Central memory CD8-positive, alpha-beta T cell (primary cell): ENCODE measurements at regions not wholly inside any gene's neighbourhood (a gene's known extent, or its start where the extent isn't known, plus 50 kb on each side); places are given as distances from the start of the nearest gene placed in this dataset.

Experiments used
- ATAC-seq: fragments of 150-1000 bp; cut with Tn5 transposase; replicated peaks from 2 replicates; pipeline ENCODE4 v1.10.0; 2022; ENCODE audit warnings: mild to moderate bottlenecking, moderate FRiP score, moderate number of reproducible peaks; ENCODE audit not compliant: poor library complexity, severe bottlenecking; ENCODE audit errors: extremely low read depth
- DNase-seq, 2 donors: peaks; one replicate each; pipeline ENCODE4 v3.0.0; 2021; ENCODE audit warnings: low spot score in 2 of 2
- H3K27ac Mint-ChIP-seq: one replicate; pipeline ENCODE4 v1.8.0; 2022; ENCODE audit warnings: low read depth, mild to moderate bottlenecking, moderate library complexity, mixed read lengths
- H3K27me3 Mint-ChIP-seq: one replicate; pipeline ENCODE4 v1.8.0; 2022; ENCODE audit warnings: mixed read lengths
- H3K36me3 Mint-ChIP-seq: one replicate; pipeline ENCODE4 v1.8.0; 2022; ENCODE audit warnings: mild to moderate bottlenecking, moderate library complexity, mixed read lengths; ENCODE audit not compliant: insufficient read depth
- H3K4me1 Mint-ChIP-seq: one replicate; pipeline ENCODE4 v1.8.0; 2022; ENCODE audit warnings: mixed read lengths
- H3K4me3 Mint-ChIP-seq: one replicate; pipeline ENCODE4 v1.8.0; 2022; ENCODE audit warnings: mild to moderate bottlenecking, moderate library complexity, mixed read lengths
- H3K9me3 Mint-ChIP-seq: one replicate; pipeline ENCODE4 v1.8.0; 2022; ENCODE audit warnings: mixed read lengths

DNA sequence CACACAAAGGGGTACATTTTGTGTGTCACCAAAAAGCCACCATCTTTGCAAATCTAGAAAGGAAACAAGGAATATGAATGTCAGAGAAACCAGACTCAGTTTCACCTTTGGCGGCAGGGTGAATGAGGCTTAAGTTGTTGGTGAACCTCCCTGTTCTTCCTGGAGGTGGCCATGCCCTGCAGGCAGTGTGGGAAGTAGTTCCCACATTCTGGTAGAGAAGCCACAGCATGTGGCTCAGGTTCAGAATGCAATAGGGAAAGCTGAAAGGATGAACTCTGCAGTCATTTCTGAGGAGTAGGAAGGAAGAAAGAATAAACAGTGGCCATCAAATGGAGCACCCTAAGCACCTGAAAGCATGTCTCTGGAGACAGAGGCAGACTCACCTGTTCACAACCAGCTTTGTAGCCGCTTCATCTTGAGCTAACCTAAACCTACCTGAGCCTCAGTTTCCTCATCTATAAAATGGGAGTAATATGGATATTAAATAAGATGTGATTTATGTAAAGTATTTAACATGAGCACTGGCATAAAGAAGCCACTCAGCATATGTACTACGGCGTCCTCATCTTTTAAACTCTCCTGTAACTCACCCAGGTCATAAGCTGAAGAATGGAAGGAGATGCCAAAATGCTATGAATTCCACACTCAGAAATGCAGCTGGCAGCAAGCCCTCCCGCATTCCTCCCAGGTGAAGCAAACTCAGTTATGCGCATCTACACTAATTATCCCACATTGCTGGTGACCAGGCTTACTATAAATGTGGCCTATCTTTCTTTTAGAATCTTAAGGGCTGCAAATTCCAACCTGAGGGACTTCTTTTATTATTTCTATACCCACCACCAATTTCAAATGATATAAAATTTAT, 86.0 kb downstream of the ZNF608 start:
- ATAC-seq (no peak), DNase-seq (no peak)
- H3K36me3 Mint-ChIP-seq: no peaks in the 10 kb centered on the region
- no peak overlapping the region for H3K27ac Mint-ChIP-seq
- H3K4me3 Mint-ChIP-seq: no peak overlapping the region
- H3K4me1 Mint-ChIP-seq: no peaks in the 10 kb centered on the region
- no peaks in the 10 kb centered on the region for H3K27me3 Mint-ChIP-seq
- no peaks in the 10 kb centered on the region for H3K9me3 Mint-ChIP-seq

DNA sequence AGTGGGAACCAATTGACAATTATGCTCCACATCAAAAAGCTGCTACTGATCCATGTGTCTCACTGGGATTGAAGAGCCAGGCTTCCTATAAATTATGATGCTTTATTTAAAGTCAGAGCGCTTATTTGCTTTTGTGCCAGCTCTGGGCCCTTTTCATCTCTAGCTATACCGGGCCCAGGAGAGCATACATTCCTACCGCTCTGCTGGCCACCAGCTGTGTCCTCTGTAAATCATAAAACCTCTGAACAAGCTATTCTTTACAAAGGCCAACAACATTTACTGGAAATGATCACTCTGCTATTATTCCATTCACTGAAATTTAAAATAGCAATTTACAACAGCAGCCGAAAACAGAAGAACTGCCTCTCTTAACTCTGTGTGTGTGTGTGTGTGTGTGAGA, 86.6 kb downstream of the ZNF608 start:
- DNase-seq: no peak
- Mint-ChIP-seq H3K9me3 (no peaks in the 10 kb centered on the region), H3K27me3 (no peaks in the 10 kb centered on the region), H3K4me3 (no peak overlapping the region), H3K27ac (no peak overlapping the region), H3K4me1 (no peaks in the 10 kb centered on the region), H3K36me3 (no peaks in the 10 kb centered on the region)
- ATAC-seq: no peak

DNA sequence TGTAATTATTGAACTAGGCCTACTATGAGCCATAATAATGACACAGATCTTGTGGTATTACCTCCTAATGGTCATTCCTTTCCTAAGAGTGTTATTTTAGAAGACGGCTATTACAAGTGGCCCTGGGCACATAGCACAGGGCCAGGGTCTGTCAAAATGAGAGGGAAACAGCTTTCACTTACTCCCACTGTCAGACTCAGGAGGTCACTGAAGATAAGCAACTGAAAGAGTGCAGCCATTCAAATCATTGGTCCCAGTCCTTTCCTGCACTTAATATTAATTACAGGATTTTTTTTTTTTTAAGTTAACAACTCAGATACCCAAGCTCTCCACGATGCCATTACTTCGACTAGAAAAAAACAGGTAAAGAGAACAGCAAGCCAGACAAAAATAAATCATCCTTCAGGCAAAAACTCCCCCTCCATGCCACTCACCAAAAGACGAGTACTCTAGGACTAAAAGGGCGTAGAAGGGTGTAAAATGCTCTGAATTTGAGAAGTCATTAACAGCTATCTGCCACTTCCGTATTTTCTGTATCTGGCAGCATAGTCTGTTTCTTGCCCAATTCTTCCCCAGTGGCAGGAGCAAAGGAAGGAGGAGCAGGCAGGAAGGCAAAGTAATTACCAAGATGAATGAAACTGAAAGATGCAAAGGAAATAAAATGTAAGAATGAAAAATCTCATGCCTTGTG, 87.4 kb downstream of the ZNF608 start:
- Mint-ChIP-seq H3K36me3 (no peaks in the 10 kb centered on the region), H3K27ac (no peak overlapping the region), H3K4me1 (no peaks in the 10 kb centered on the region), H3K4me3 (no peak overlapping the region), H3K27me3 (no peaks in the 10 kb centered on the region), H3K9me3 (no peaks in the 10 kb centered on the region)
- ATAC-seq (no peak), DNase-seq (no peak)

DNA sequence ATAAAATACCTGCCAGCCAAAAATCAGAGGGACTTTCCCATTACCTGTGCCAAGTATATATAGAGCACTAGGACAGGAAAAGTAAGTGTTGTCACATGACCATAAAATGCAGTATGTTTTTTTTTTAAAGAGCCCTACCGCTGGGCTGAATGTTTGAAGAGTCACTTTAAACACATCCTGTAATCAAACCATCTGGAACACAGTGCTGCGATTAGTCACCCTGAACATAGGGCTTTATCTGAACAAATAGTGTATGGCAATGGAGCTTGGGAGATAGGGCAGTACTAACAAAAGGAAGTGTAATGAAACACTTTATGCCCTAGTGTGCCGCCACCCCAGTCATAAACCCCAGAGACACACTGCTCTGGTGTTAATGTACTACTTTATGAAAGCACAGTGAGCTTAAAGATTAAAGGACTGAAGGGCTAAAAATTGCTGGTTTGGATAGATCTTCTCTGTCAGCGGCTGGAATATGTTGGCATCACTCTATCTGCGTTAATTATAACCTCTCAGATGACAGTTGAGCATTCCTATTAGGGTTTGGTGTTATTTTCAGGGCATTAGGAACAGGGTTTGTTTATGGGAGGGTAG, 90.4 kb downstream of the ZNF608 start:
- H3K4me1 Mint-ChIP-seq: no peaks in the 10 kb centered on the region
- no peaks in the 10 kb centered on the region for H3K9me3 Mint-ChIP-seq
- H3K27me3 Mint-ChIP-seq: no peaks in the 10 kb centered on the region
- ATAC-seq (no peak), DNase-seq (no peak)
- no peak overlapping the region for H3K27ac Mint-ChIP-seq
- H3K4me3 Mint-ChIP-seq: no peak overlapping the region
- no peaks in the 10 kb centered on the region for H3K36me3 Mint-ChIP-seq

DNA sequence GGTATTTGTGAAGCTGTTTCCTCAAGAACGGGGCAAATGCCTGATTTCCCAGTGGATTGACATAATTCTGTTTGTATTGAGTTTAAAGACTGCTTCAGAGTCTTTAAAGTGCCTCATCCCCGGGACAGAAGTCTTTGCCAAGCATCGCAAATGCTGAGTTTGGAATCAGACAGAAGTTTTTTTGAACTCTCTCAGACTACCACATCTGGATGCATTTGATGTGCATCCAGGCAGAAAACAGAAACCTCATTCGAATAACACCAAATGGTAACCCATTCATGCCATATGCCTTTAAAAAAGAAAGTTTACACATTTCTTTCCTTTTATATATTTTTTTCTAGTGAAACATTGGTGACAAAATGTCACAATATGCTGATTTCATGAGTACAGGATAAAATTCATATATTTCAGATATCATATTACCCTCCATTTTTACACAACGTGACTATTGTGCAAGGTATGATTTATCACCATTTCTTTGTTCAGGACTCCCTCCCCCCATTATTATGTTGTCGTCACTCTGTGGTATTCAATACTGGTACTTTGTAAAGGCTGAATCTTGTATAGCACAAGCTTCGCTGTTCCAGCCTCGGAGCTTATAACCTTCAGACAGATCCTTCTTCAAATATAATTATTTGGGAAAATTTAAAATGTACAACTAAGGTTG, 91.1 kb downstream of the ZNF608 start:
- H3K4me3 Mint-ChIP-seq: no peak overlapping the region
- H3K27ac Mint-ChIP-seq: no peak overlapping the region
- no peaks in the 10 kb centered on the region for H3K9me3 Mint-ChIP-seq
- H3K36me3 Mint-ChIP-seq: no peaks in the 10 kb centered on the region
- no peak for ATAC-seq
- DNase-seq: no peak
- no peaks in the 10 kb centered on the region for H3K27me3 Mint-ChIP-seq
- no peaks in the 10 kb centered on the region for H3K4me1 Mint-ChIP-seq

DNA sequence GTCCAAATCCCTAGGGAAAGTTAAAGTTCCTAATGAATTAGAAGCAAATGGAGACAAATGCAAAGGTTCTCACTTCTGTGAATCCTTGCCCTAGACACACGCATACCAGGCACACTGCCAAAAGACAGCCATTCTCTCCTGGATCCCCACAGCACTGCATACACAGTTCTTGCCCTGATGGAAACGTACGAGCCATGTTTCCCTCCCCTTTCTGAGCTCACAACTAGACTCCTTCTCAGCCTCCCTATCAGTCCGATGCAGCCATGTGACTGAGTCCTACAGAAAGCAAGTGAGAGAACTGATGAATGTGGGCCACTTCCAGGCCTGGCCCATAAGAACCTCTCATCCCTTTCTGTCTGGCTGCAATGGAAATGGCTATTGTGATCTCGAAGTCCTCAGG, 92.0 kb downstream of the ZNF608 start:
- H3K27ac Mint-ChIP-seq: no peak overlapping the region
- H3K4me1 Mint-ChIP-seq: peaks cover 5% of the 10 kb centered on the region
- no peaks in the 10 kb centered on the region for H3K9me3 Mint-ChIP-seq
- no peak for DNase-seq
- no peaks in the 10 kb centered on the region for H3K27me3 Mint-ChIP-seq
- no peak for ATAC-seq
- no peak overlapping the region for H3K4me3 Mint-ChIP-seq
- H3K36me3 Mint-ChIP-seq: peaks cover 3% of the 10 kb centered on the region

DNA sequence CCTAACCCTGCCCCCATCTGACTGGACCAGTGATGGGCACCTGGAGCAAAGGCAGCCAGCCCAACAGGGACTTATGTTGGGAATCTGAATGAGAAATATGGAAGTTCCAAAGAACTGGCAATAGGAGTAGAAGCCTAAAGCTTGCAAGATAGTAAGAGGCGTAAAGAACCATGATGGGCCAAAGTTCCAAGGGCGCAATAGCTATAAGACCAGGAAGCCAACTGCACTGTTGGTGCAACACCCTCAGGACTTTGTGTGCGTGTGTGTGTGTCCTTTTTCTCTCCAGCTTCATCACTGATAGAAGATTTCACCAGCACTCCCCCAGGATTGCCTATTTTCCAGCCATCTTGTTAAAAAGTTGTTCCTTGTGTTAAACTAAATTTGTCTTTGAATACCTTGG, 92.8 kb downstream of the ZNF608 start:
- Mint-ChIP-seq H3K27me3 (no peaks in the 10 kb centered on the region), H3K27ac (no peak overlapping the region), H3K36me3 (peaks cover 3% of the 10 kb centered on the region), H3K4me1 (peaks cover 9% of the 10 kb centered on the region), H3K9me3 (no peaks in the 10 kb centered on the region), H3K4me3 (no peak overlapping the region)
- ATAC-seq (no peak), DNase-seq (no peak)

DNA sequence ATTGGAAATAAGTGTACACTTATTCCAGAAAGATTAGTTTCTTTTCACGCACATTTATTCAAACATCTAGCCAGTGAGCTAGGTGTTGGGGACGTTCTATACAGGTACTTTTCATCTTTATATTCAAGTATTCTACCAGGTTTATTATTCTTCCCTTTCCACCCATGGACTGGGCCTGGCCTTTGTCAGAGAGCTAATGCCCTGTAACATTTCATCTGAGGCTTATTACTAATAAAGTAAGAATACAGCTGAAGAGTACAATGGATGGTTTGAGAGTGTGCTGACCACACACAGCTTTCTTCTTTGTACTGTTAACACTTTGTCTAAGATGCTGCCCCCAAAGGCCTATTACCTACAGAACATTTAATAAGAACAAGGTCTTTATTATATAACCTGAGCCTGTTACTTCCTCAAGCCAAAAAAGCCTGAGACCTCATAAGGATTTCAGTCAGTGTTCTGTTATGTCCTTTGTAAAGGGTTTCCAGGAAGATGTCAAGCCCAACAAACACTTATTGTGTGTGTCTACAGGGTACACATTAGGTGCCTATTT, 93.5 kb downstream of the ZNF608 start:
- no peak overlapping the region for H3K27ac Mint-ChIP-seq
- no peak for DNase-seq
- ATAC-seq: no peak
- H3K9me3 Mint-ChIP-seq: peaks cover 2% of the 10 kb centered on the region
- peaks cover 3% of the 10 kb centered on the region for H3K36me3 Mint-ChIP-seq
- H3K4me1 Mint-ChIP-seq: peaks cover 9% of the 10 kb centered on the region
- no peak overlapping the region for H3K4me3 Mint-ChIP-seq
- no peaks in the 10 kb centered on the region for H3K27me3 Mint-ChIP-seq

DNA sequence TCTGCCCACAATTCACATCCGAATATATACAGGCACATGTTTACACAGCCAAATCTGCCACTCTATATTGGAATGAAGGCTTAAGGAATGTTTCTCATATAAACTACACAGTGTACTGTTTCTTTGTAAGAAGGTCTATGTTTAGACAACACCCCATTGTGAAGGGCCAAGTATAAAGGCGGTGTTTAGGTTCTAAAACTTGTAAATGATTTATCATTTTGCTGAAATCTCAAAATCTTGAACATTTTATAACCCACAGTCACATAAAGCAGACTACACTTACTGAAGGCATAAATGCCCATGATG, 94.0 kb downstream of the ZNF608 start:
- H3K4me3 Mint-ChIP-seq: no peak overlapping the region

DNA sequence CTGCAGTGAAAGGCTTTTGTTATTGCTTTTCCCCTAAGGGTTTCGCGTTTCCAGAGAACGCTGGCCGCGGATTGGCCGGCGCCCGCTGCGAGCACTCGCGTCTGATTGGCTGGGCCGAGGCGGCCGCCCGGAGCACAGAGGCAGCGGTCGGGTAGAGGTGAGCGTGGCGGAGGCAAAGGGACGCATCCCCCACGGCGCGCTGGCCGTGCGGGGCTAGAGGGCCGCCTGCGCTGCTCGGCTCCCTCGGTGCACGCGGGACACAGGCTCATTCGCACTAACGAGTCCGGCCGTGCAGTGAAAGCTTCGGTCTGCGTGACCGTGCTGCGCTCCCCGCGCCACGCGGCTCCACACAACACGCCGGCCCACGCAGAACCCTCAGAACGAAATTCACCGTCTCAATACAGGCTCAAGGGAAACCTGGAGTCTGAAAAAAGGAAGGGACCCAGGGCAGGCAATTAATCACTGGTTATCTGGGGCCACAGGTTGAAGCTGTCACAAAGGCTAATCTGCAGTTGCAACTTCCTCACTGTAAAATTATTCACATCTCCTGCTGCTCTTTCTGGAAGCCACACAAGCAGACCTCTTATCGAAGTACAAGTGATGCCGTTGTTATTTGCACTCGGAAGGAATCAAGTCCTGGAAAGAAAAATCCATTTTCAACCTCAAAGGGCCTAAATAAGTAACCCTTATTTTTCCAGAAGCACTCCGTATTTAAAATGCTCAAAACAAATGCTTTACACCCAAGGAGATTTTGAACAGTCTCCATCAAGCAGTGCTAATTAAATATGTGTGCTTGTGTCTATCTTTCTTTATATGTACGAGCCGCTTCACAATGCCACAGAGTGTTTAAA, 94.6 kb downstream of the ZNF608 start:
- DNase-seq (no peak), ATAC-seq (no peak)
- peaks cover 9% of the 10 kb centered on the region for H3K4me1 Mint-ChIP-seq

More for the DNA sequence above, 94.0 kb downstream of the ZNF608 start:
- H3K27me3 Mint-ChIP-seq: no peaks in the 10 kb centered on the region
- no peak overlapping the region for H3K27ac Mint-ChIP-seq
- no peak for DNase-seq
- ATAC-seq: no peak
- peaks cover 3% of the 10 kb centered on the region for H3K36me3 Mint-ChIP-seq
- peaks cover 6% of the 10 kb centered on the region for H3K9me3 Mint-ChIP-seq
- peaks cover 9% of the 10 kb centered on the region for H3K4me1 Mint-ChIP-seq

DNA sequence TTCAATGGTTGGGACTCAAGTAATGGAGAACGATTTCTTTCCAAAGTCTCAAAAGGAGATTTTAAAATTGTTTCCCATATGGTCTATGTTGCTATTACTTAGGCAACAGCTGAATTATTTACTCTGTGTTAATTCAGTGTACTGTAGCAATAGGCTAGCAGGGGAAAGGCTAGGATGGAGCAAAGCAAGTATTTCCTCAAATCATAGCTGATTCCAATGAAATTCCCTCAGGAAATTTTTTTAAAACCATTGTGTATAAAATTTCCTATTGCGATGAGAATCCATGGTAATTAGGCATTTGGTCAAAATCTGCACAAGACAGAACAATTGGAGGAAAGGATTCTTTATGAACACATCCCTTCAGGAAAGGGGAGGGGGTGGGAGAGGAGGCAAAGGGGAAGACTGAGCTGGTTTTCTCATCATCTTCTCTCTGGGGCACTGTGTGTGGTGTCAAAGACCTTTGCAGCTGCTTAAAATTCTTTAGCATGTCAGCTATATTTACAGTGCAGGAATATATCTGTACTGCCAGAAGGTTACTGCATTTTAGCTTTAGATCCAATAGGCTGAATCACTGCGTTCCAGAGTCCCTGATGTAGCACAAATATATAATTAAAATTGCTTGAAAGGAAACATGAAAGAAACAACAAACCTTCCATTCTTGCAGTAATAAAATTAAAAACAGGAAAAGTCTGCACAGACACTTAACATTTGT, 95.3 kb downstream of the ZNF608 start:
- Mint-ChIP-seq H3K9me3 (peaks cover 6% of the 10 kb centered on the region), H3K4me3 (peak overlapping the region; percentile 38), H3K27ac (no peak overlapping the region), H3K4me1 (peaks cover 9% of the 10 kb centered on the region), H3K27me3 (no peaks in the 10 kb centered on the region), H3K36me3 (peaks cover 3% of the 10 kb centered on the region)
- no peak for ATAC-seq
- no peak for DNase-seq

More for the DNA sequence above, 94.6 kb downstream of the ZNF608 start:
- no peak overlapping the region for H3K27ac Mint-ChIP-seq
- H3K9me3 Mint-ChIP-seq: peaks cover 6% of the 10 kb centered on the region
- peaks cover 3% of the 10 kb centered on the region for H3K36me3 Mint-ChIP-seq
- no peaks in the 10 kb centered on the region for H3K27me3 Mint-ChIP-seq
- peak overlapping the region; percentile 38 for H3K4me3 Mint-ChIP-seq
